Ramos (cell line): ENCODE measurements at regions not wholly inside any gene's neighbourhood (a gene's known extent, or its start where the extent isn't known, plus 50 kb on each side); places are given as distances from the start of the nearest gene placed in this dataset.

Experiments used
- in situ Hi-C: fragments of 300-500 bp; cut with MboI; formaldehyde crosslinking; loops from one replicate; pipeline ENCODE4 v1.14.3; 2022; ENCODE audit warnings: low sequenced_read_pairs; ENCODE audit not compliant: unreplicated experiment

DNA sequence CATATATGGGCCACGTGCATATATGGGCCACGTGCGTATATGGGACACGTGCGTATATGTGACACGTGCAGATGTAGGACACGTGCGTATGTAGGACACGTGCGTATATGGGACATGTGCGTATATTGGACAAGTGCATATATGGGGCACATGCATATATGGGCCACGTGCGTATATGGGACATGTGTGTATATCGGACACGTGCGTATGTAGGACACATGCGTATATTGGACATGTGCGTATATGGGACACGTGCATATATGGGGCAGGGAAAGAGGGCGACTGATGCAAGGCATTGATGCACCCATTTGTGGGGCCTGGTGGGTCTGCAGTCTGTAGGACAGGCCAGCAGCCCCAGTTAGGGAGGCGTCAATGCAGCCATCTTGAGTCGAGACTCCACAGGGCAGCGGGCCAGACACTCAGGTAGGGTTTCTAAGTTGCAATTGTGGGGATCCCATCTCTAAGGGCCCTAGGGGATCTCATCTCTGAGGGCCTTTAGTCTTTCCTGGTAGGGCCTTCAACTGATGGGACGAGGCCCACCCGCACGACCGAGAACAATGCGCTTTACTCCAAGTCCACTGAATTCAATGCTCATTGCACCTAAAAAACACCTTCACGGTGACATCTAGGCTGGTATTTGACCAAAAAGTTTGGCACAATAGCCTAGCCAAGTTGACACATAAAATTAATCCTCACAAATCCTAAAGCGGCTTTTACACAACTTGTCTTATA lies 92.3 kb upstream of the ZNF516 start:
- in situ Hi-C loops: no loop called here

DNA sequence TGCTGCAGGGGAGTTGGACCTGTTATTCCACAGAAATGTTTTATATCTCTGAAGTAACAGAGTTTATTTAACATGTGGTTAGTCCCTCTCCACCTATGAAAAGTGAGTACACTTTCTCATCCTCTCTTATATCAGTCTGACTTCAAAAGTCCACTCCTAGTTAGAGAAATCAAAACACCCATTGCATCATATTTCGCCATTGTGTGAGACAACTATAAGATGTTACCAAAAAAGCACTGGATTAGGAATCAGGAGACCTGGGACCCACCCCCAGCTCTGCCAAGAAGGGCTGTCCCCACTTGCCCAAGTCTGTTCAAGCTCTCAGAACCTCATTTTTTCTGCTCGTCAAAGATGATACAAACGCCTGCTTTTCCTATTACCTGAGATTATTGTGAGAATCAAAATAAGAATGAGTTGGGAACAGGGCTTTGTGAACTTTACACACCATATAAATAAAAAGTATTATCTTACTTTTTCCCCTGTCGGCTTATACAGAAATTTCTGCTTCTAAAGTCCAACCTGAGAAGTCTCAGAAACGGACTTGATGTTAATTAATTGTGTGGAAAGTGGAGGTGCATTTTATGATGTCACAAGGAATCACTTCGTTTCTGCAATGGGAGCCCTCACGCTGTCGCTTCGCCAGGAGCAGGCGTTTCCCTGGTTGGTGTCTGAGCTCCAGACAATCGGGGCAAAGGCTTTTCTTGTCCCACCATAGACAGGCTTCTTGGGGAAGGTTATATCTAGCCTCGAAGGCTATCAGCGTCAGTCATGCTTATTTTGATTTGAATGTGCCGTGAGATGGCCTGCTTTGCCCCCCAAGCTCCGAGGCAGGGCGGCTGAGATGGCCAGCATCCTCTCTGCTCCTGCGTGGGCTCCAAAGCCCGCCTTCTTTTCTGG lies 89.6 kb upstream of the ZNF516 start:
- in situ Hi-C loops: no loop called here

DNA sequence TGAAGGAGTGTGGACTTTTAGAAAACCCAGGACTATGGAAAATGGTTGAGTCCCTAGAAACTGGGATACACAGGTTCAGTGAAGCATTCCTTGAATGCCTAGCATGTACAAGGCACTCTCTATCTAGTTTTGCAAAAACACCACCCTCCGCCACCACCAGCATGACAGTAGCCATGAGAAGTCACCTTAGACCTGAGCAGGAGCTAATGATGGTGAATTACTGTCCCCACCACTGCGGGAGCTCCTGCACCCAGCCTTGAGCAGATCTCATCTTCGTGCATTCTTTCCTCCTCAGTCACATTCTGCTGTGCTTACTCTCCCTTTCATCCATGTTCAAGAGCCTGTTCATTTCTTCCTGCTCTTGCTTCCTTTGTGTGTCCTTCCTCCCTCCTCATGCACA lies 86.2 kb upstream of the ZNF516 start:
- in situ Hi-C loops: no loop called here

DNA sequence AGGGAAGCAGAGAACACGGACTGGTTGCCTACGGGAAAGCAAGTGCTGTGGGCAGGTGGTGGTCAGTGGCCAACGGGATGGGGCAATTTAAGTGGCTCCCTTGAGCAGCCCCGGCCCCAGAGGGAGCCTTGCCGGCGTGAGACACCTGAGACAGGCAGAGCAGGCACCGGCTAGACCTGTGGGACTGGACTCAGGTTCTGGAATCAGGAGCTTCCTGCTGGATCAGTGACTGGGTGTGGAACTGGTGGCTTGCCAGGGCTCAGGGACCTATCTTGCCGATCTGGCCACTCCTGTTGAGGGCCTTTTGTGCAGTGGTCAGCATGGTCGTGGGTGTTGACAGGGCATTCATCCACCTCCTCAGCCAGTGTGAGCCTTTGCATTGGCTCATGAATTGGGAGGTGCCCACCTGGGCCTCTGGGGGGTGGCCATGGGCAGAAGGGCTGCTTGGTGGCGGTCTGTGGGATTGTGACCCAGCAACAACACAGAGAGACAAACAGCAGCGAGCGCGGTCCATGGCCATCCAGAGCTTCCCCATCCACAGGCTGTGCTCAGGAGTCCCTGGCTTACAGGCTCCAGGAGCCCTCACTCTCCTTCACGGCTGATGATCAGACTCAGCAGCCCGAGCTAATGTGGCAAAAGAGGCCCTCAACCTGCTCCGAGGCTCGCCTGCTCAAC lies 85.4 kb upstream of the ZNF516 start:
- in situ Hi-C loops: no loop called here

DNA sequence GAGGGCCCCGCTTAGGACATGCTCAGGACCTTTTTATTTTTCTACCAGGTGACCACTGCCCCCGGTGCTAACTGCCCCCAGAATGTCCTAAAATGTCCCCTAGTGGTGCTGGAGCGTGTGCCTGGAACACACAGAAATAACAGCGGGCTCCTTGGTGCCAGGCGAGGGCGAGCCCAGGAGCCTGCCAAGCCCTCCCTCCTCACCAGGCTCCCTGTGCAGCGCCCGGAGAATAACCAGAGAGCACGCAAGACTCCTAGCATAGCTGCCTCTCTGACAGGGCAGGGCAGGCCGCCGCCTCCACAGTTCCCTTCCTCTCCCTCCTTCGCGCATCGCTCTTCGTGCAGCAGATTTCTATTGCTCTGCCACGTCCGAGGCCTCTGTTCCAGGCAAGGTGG lies 84.3 kb upstream of the ZNF516 start:
- in situ Hi-C loops: no loop called here

DNA sequence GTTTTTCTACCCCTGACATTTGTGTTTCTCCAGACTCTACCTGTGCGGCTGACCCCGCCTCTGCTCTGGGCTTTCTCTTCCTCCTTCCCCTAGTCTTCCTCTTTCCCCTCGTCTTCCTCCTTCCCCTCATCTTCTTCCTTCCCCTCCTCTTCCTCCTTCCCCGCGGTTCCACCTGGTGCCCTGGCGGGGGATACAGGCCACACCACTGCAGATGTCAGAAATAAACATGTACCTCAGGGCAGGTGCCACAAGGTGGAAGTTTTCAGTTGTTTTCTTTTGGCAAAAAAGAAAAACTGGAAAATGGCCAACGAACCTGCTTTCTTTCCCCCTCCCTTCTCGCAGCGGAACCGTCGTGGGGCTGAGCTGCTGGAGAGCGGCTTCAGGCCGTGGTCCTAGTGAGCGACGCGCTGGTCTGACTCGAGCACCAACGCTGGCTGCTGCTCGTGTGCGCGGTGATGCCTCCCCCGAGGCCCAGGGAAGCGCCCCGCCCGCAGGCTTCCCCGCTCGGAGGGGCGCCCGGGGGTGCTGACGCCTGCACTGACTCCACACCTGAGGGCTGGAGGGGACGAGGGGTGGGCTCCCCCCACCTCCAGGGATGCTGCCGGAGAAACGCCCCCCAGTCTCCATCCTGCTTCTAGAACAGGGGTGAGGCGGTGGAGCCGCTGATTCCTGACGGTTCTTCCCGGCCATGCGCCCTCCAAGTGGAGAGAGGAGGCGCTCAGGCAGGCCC lies 83.7 kb upstream of the ZNF516 start:
- in situ Hi-C loops: no loop called here

DNA sequence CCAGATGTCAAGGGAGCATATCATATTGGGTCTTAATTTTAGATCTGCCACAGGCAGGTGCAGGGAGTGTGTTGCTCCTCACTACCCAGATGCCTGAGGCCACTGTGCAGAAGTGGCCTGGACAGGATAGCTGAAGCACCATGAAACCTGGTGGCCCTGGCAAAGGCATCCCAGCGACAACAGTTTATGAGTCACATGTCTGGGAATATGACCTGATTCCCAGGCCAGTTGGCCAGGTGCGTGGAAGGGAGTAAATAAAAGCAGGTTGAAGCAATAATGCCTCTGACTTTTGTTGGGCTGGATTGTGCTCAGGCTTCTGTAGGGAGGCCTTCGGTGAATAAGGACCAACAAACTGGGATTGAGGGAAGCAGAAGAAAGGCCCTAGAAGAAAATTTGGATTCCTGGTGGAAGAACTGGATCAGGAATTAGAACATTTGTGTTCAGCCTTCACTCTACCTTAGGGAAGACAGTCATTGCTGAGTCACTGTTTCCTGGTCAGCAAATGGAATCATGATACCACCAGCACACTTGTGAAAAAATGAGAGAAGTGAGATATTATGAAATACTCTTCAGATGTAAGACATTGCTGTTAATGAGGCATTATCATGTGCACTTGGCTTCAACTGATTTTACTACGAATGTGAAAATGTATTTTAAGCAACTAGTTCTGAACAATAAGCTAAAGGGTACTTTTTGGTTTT lies 78.4 kb upstream of the ZNF516 start:
- in situ Hi-C loops: no loop called here

DNA sequence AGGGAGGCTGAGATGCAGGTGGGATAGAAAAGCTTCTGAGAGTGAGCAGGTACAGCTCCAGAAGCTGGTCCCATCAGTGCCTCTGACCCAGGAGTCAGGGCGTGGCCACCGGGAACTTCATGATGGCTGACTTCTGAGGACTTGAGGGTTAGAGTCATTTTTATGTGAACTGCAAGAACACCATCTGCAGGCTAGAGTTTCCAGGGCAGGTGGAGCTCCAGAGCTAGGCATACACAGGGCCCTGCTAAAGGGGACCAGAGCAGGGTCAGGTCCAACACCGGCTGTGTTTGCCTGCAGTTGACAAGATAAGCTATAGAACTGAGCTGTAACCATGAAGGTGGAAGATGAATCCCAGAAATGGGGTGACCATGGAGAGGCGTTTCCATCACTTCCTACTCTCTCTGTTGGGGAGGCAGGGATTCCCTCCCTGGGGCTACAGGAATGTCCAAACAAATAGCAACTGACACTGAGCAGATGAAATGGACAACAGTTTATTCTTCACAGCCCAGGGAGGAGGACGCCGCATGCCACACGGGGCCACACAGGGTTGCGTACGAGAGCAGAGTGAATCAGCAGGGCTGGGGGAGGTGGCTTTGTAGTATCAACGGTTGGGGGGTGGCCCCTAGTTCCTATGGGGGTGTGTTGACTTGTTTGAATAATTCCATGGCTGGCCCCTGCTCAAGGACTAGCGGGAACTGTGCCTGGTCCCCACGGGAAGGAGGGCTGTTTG lies 77.6 kb upstream of the ZNF516 start:
- in situ Hi-C loops: no loop called here

DNA sequence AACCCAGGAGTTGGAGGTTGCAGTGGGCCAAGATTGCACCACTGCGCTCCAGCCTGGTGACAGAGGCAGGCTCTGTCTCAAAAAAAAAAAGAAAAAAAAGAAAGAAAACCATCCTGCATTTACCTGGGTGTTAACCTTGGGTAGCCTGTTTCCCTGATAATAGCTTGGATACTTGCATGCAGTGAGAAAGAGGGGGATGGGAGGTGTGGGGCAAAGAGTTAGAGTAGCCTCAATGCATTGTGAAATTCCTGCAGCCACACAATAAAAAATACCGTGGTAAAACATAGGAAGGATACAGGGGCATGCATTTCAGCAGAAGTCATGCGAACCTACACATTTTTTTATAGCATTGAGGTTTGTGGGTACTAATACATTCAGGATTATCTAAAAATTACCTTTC lies 76.6 kb upstream of the ZNF516 start:
- in situ Hi-C loops: no loop called here

DNA sequence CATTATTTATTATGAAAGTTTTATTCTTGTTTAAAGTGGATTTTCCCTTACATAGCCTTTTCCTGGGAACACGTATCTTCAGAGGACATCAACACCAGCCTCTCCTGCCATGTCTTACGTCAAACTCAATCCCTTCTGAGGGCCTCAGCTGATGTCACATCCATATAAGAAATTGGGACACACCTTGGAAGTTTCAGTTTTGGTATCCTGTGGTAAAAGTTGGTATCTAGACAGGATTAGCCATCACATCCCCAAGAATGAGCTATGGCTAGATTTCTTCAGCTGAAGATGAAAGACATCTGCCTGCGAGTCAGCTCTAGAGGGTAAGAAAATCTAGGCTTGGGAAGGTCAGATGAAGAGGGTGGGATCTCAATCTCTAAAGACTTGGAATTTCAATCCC lies 75.8 kb upstream of the ZNF516 start:
- in situ Hi-C loops: no loop called here

DNA sequence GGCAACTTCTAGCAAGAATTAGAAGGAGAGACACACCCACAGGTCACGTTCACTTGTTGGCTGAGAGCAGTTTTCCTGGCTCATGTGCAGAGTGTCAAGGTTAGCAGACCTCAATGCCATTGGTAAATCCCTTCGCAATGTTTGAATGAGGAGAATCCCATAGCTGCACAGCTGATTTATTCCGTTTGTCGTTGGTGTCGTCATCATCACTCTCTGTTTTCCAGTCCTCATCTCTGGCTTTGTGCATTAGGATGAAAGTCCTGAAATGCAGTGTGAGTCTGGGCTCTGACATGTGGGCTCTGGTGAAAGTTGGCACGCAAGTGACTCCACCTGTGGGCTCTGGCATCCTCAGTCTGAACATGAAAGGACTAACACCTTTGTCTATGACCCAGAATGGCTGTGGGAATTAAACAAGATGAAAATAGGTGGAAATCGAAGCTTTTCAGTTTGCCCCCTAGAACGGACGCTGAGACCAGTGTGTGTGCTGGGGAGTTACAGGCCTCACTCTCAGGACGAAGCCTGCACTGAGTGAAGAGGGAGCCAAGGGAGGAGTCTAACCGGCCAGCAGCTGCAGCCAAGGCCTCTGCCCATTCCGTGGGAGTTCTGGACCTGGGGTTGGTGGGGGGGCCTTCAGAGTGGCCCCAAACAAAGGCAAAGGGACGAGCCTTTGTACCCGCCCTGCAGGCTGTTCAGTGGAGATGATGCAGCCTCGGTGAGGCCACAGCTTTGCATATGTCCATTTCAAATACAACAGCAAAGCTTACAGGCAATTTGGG lies 74.8 kb upstream of the ZNF516 start:
- in situ Hi-C loops: no loop called here

DNA sequence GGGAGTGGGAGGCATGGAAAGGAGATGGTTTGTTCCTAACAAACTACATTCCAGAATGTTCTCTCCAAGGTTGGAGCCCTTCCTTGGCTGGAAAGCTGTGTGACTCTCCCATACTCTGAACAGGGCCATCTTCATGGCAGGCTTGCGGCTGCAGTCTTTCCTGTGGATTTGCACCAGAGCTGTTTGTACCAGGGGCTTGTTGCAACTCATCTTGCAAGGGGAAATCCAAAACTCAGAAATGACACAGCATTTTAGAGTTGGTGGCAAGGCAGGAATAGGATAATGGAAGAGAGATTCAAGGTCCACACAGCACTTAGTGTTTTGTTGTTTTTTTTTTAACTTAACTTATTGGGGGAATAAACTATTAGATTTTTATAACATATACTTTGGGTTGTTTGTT lies 73.7 kb upstream of the ZNF516 start:
- in situ Hi-C loops: no loop called here

DNA sequence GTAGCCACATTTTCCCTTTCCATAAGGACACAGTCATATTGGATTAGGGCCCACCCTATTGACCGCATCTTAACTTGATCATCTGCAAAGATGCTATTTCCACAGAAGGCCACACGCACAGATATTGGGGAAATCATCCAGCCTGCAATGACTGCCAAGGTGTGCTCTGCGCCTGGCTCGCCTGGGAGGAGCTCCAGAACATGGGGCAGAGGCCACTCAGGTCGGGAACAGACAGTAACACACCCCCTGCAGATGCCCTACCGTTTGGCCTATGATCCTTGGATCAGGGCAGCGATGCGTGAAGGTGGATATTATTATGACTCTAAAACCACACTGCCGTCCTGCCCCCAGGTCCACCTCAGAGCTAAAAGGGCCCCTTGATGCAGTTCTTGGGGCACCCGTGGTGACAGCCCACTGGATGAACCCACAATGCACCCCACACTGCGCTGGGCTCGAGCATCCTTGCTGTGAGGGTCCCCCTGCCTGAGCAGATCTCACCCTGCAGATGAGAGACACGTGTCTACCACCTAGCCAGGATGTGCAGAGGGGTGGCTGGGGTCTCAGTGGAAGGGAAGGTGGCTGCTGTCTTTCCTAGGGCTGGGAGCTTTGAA lies 72.9 kb upstream of the ZNF516 start:
- in situ Hi-C loops: no loop called here

DNA sequence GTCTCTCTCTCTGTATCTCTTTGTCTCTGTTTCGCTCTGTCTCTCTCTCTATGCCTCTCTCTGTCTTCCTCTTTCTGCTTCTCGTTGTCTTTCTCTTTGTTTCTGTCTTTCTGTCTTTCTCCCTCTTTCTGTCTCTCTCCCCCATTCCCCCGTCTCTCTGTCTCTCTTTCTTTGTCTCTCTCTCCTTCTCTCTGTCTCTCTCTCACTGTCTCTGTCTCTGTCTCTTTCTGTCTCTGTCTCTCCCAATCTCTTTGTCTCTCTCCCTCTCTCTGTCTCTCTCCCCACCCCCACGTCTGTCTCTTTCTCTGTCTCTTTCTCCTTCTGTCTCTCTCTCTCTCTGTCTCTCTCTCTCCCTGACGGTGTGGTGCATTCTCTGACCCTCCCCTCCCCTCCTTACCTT lies 71.9 kb upstream of the ZNF516 start:
- in situ Hi-C loops: no loop called here

DNA sequence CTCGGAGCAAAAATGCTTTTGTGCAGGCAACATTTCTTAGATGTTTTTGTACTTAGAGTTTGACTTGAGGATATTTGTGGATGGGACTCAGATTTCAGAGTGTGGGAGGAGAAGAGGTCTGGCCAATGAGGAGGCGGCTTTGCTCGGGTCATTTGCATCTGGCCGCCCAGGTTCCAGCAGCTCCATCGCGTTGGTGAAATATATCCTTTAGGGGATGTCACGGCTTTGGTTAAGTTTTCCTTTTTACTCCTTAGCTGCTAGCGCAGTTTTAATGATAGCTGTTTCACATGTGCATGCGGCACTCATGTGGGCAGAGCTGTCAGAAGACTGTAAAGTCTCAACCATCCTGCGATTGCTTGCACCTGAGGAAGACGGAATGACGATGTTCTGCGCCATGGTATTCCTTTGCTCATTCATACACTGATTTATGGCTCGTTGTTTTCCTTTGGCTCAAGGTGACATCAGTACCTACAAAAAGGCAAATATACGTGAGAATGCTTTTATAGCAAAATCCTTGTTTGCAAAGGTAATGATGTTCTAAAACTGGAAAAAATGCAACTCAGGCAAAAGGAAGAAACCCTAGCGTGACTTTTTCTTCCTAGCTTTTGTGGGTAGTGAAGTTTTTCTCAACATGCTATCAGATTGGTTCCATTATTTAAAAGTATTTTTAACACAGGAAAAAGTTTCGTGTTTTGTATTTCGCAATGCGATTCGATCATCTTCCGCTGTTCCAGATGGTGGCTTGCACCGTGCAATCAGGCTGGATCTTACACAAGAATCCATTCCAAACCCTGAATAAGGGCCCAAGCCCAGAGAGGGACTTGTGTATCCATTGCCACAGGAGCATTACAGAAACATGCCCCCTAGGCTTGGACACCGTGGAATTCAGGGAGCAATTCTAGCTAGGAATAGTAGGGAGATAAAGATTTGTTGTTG lies 70.5 kb upstream of the ZNF516 start:
- in situ Hi-C loops: no loop called here

DNA sequence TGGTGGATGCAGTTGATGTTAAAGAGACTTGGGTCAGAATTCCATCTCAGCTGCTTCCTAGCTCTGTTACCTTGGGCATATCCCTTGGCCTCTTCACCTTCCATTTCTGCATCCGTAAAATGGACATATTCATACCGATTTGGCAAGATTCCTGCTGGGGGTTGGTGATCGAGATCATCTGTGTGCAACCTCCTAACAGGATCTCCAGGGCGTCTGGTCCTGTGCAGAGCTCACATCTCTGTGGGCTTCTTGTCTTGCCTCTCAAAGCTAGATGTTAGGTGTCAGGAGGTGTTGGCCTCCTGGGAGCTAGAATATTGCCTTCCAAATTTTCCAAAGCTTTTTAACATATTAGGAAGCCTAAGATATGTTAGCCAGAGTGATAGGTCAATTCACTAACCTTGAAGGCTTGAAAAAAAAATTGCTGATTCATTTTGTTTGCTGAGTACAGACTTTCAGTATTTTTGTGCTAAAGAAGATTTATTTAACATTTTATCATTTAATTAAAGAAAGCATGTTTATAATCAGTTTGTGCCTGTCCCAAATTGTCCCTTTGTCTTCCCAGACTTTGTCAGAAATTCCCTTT lies 69.7 kb upstream of the ZNF516 start:
- in situ Hi-C loops: no loop called here

DNA sequence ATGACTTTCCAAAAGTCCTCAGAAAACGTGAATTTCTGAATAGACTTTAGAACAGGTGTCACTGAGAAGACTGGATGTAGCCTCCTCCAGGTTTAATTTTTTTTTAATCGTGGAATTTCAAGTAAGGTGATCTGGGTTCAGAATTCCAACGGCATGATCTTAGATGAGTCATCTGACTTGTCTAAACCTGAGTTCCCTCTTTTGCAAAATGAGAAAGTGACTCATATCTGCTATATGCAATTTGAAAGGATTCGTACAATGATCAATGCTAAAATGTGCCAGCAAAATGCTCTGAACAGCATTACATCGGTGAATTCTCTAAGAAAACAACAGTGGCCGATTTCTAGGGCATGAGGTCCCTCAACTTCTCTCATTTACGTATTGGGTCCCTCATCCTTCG lies 69.1 kb upstream of the ZNF516 start:
- in situ Hi-C loops: no loop called here
